ENCODE measurements at regions not wholly inside any gene's neighbourhood (a gene's known extent, or its start where the extent isn't known, plus 50 kb on each side); places are given as distances from the start of the nearest gene placed in this dataset.

GRCh38 chr6:21334651-21335050 is 258.9 kb upstream of the SOX4 start:
- Histone ChIP-seq H3K4me3 (ENCODE audit: low read depth in 2 of 2, low read length in 2 of 2) (no peak overlapping the region), H3K9me3 (ENCODE audit: control insufficient read depth, insufficient read depth, low read depth, low read length) (no peaks in the 10 kb centered on the region), H3K27ac (ENCODE audit: low read length) (no peak overlapping the region), H3K36me3 (ENCODE audit: control insufficient read depth, insufficient read depth, low read length) (no peaks in the 10 kb centered on the region), H3K27me3 (ENCODE audit: control insufficient read depth, insufficient read depth, low read length) (no peaks in the 10 kb centered on the region), H3K4me1 (ENCODE audit: control insufficient read depth, insufficient read depth, low read length) (no peaks in the 10 kb centered on the region; the same call in 1 of the 2 replicates)
- TF ChIP-seq, protein P1, sequence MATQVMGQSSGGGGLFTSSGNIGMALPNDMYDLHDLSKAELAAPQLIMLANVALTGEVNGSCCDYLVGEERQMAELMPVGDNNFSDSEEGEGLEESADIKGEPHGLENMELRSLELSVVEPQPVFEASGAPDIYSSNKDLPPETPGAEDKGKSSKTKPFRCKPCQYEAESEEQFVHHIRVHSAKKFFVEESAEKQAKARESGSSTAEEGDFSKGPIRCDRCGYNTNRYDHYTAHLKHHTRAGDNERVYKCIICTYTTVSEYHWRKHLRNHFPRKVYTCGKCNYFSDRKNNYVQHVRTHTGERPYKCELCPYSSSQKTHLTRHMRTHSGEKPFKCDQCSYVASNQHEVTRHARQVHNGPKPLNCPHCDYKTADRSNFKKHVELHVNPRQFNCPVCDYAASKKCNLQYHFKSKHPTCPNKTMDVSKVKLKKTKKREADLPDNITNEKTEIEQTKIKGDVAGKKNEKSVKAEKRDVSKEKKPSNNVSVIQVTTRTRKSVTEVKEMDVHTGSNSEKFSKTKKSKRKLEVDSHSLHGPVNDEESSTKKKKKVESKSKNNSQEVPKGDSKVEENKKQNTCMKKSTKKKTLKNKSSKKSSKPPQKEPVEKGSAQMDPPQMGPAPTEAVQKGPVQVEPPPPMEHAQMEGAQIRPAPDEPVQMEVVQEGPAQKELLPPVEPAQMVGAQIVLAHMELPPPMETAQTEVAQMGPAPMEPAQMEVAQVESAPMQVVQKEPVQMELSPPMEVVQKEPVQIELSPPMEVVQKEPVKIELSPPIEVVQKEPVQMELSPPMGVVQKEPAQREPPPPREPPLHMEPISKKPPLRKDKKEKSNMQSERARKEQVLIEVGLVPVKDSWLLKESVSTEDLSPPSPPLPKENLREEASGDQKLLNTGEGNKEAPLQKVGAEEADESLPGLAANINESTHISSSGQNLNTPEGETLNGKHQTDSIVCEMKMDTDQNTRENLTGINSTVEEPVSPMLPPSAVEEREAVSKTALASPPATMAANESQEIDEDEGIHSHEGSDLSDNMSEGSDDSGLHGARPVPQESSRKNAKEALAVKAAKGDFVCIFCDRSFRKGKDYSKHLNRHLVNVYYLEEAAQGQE (IDR thresholded peaks at IDR 0.05; ENCODE audit: insufficient read depth in 1 of 2, low read depth in 2 of 2, low read length in 1 of 2): no peak
- TF ChIP-seq TCF7L2 (IDR thresholded peaks at IDR 0.05; ENCODE audit: low read depth, low read length): no peak
- TF ChIP-seq, protein P2, sequence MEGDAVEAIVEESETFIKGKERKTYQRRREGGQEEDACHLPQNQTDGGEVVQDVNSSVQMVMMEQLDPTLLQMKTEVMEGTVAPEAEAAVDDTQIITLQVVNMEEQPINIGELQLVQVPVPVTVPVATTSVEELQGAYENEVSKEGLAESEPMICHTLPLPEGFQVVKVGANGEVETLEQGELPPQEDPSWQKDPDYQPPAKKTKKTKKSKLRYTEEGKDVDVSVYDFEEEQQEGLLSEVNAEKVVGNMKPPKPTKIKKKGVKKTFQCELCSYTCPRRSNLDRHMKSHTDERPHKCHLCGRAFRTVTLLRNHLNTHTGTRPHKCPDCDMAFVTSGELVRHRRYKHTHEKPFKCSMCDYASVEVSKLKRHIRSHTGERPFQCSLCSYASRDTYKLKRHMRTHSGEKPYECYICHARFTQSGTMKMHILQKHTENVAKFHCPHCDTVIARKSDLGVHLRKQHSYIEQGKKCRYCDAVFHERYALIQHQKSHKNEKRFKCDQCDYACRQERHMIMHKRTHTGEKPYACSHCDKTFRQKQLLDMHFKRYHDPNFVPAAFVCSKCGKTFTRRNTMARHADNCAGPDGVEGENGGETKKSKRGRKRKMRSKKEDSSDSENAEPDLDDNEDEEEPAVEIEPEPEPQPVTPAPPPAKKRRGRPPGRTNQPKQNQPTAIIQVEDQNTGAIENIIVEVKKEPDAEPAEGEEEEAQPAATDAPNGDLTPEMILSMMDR (IDR thresholded peaks at IDR 0.05): no peak
- TF ChIP-seq POLR2AphosphoS5 (IDR thresholded peaks at IDR 0.05; ENCODE audit: low read depth, low read length): no peak
- no peak for TF ChIP-seq SIN3A (IDR thresholded peaks at IDR 0.05; ENCODE audit: borderline replicate concordance, insufficient read depth, low read depth, low read length)
- ChIA-PET POLR2A (no interaction called here), CTCF (no interaction called here)
- intact Hi-C loops (cut with micrococcal nuclease; ENCODE audit: unreplicated experiment): no loop called here
- ATAC-seq (no peak), DNase-seq (ENCODE audit: low read depth, low spot score) (no peak)
- BruUV-seq (replicated peaks): no TSS peak
- in situ Hi-C loops (cut with HindIII; ENCODE audit: low pct_unique_long_range_greater_than_20kb, low sequenced_read_pairs): no loop called here

- Histone ChIP-seq H3K4me1 (ENCODE audit: control insufficient read depth, insufficient read depth, low read length) (no peaks in the 10 kb centered on the region; the same call in 1 of the 2 replicates), H3K36me3 (ENCODE audit: control insufficient read depth, insufficient read depth, low read length) (no peaks in the 10 kb centered on the region), H3K27me3 (ENCODE audit: control insufficient read depth, insufficient read depth, low read length) (no peaks in the 10 kb centered on the region), H3K27ac (ENCODE audit: low read length) (no peak overlapping the region), H3K4me3 (ENCODE audit: low read depth in 2 of 2, low read length in 2 of 2) (no peak overlapping the region), H3K9me3 (ENCODE audit: control insufficient read depth, insufficient read depth, low read depth, low read length) (no peaks in the 10 kb centered on the region)
- no peak for TF ChIP-seq POLR2AphosphoS5 (IDR thresholded peaks at IDR 0.05; ENCODE audit: low read depth, low read length)
- TF ChIP-seq TCF7L2 (IDR thresholded peaks at IDR 0.05; ENCODE audit: low read depth, low read length): no peak
- TF ChIP-seq, protein P1 (IDR thresholded peaks at IDR 0.05; ENCODE audit: insufficient read depth in 1 of 2, low read depth in 2 of 2, low read length in 1 of 2): no peak
- TF ChIP-seq, protein P2 (IDR thresholded peaks at IDR 0.05): no peak
- no peak for TF ChIP-seq SIN3A (IDR thresholded peaks at IDR 0.05; ENCODE audit: borderline replicate concordance, insufficient read depth, low read depth, low read length)
- BruUV-seq (replicated peaks): no TSS peak
- ATAC-seq: no peak
- no peak for DNase-seq (ENCODE audit: low read depth, low spot score)
- ChIA-PET CTCF (interaction anchor here (0.7 kb wide), 1 partner anchor 30 kb away, joined by 12 read pairs; no protein-coding TSS in a partner anchor), POLR2A (interaction anchor here (0.6 kb wide), 2 partner anchors 19 to 226 kb away, joined by 3 to 4 read pairs; no protein-coding TSS in a partner anchor)
- intact Hi-C loops (cut with micrococcal nuclease; ENCODE audit: unreplicated experiment) (no loop called here), in situ Hi-C loops (cut with HindIII; ENCODE audit: low pct_unique_long_range_greater_than_20kb, low sequenced_read_pairs) (no loop called here)
These were observed 258.0 kb upstream of the SOX4 start for GRCh38 chr6:21335591-21335990.
